ENCODE measurements at regions not wholly inside any gene's neighbourhood (a gene's known extent, or its start where the extent isn't known, plus 50 kb on each side); places are given as distances from the start of the nearest gene placed in this dataset.

- no peak for DNase-seq (ENCODE audit: low read depth)
- H3K4me3 ChIP-seq (ENCODE audit: low read length): peak overlapping the region; percentile 70
- peak; percentile 18 for TF ChIP-seq CTCF (IDR thresholded peaks at IDR 0.05; ENCODE audit: insufficient read depth, low read depth, low read length, missing control alignments)
Measured at GRCh38 chr7:25949736-25950487, 202.1 kb upstream of the NFE2L3 start.

- TF ChIP-seq CTCF (IDR thresholded peaks at IDR 0.05; ENCODE audit: insufficient read depth, low read depth, low read length, missing control alignments): no peak
- H3K4me3 ChIP-seq (ENCODE audit: low read length): peak overlapping the region; percentile 70
Measured at GRCh38 chr7:25950488-25951413, 201.2 kb upstream of the NFE2L3 start.

GRCh38 chr7:25951414-25952260, 200.4 kb upstream of the NFE2L3 start:
- no peak for TF ChIP-seq CTCF (IDR thresholded peaks at IDR 0.05; ENCODE audit: insufficient read depth, low read depth, low read length, missing control alignments)
- DNase-seq (ENCODE audit: low read depth): no peak
- H3K4me3 ChIP-seq (ENCODE audit: low read length): peak overlapping the region; percentile 53

More at GRCh38 chr7:25950488-25951413, 201.2 kb upstream of the NFE2L3 start:
- peak; percentile 92 for DNase-seq (ENCODE audit: low read depth)

GRCh38 chr7:25952261-25953057, 199.5 kb upstream of the NFE2L3 start:
- no peak overlapping the region for H3K4me3 ChIP-seq (ENCODE audit: low read length)
- DNase-seq (ENCODE audit: low read depth): no peak

GRCh38 chr7:25953859-25954258, 198.1 kb upstream of the NFE2L3 start:
- DNase-seq (ENCODE audit: low read depth): no peak
- H3K4me3 ChIP-seq (ENCODE audit: low read length): no peak overlapping the region
- no peak for TF ChIP-seq CTCF (IDR thresholded peaks at IDR 0.05; ENCODE audit: insufficient read depth, low read depth, low read length, missing control alignments)

More at GRCh38 chr7:25952261-25953057, 199.5 kb upstream of the NFE2L3 start:
- TF ChIP-seq CTCF (IDR thresholded peaks at IDR 0.05; ENCODE audit: insufficient read depth, low read depth, low read length, missing control alignments): no peak

- H3K4me3 ChIP-seq (ENCODE audit: low read length): no peak overlapping the region
- TF ChIP-seq CTCF (IDR thresholded peaks at IDR 0.05; ENCODE audit: insufficient read depth, low read depth, low read length, missing control alignments): no peak
- DNase-seq (ENCODE audit: low read depth): no peak
Measured at GRCh38 chr7:25954395-25954794, 197.6 kb upstream of the NFE2L3 start.
